PC-9 (cell line): ENCODE measurements at regions not wholly inside any gene's neighbourhood (a gene's known extent, or its start where the extent isn't known, plus 50 kb on each side); places are given as distances from the start of the nearest gene placed in this dataset.

Experiments used
- CTCF ChIP-seq: fragments of 200-600 bp; sonication (generic); conservative IDR thresholded peaks from 2 replicates; pipeline ENCODE4 v1.6.1; 2017; ENCODE audit warnings: mixed run types, antibody characterized with exemption, mild to moderate bottlenecking, moderate library complexity
- EZH2 ChIP-seq: fragments of 200-600 bp; sonication (generic); IDR thresholded peaks from 2 replicates; pipeline ENCODE4 v1.8.0; 2017; ENCODE audit warnings: antibody characterized with exemption, low read depth

- TF ChIP-seq CTCF (no peak), EZH2 (no peak)
Observed at GRCh38 chr1:226495716-226496115, 52.8 kb upstream of the STUM start.
